Embryonic facial prominence (tissue), 1 donor: ENCODE measurements at regions not wholly inside any gene's neighbourhood (a gene's known extent, or its start where the extent isn't known, plus 50 kb on each side); places are given as distances from the start of the nearest gene placed in this dataset.
A peak's percentile ranks its signal among the peaks of the same experiment; 100 is the strongest.

Experiments
- DNase-seq: peaks from one replicate; pipeline ENCODE4 v3.0.0-alpha.2; 2016; ENCODE audit errors: extremely low spot score

DNA sequence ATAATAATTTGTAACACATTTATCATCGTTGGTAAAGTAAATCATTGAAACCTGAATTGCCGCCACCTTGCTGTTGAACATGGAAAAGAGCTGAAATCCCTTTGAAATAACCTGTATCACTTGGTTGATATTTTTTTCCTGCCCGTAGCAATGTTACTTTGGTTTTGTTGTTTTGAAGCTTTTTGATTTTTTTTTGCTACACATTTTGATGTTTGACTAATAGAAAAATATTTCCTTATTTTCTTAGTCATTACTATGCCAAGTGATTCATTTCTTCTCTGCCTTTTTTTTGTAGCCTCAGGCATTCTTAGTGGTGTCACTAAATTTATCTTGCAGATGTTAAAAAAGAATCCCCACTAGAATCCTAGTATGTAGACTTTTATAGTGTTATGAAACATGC, 235.1 kb upstream of the MEOX2 start:
- no peak for DNase-seq

DNA sequence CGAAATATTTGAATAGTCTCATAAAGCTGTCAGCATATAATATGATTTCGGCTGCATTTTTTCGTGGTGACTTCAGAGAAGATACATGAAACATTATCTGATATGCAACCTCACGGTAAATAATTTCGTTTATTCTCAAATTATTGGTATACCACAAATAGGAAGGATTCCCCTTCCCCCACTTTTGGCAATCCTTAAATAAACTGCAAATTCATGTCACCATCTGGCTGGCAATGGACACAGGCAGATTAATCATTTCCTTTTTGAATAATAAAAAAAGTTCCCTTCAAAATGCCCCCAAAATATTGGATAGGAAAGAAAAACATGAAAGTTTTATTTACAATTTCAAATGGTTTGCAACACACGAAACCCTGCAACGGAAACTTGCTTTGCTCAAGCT, 234.5 kb upstream of the MEOX2 start:
- no peak for DNase-seq

DNA sequence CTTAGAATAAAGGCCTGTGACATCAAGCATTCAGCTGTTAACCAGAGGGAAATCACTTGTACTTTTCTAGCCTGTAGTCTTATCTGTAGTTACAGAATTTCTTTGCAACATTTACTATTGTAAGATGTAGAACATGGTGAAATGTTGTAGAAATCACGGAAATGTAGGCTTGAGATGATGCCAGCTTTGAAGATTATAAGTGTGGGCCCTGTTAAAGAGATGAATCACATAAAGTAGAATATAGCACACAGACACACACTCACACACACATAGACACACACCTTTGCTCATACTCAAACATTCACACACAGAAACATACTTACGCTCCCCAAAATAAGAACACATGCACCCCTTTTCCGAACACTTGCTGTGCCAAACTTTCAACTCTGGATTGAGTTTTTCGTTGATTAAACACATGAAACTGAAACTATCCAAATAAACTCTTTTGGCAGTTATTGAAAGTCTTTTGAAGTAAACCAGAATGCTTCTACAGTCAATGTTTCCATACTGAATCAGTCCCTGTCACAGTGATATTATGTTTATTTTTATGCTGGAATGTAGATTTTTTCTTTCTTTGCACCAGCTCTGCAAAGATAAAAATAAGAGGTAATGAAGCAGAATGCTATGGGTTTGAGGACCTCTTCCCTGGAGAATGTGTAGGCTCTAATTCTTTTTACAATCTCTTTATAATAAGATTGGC, 230.3 kb upstream of the MEOX2 start:
- no peak for DNase-seq

DNA sequence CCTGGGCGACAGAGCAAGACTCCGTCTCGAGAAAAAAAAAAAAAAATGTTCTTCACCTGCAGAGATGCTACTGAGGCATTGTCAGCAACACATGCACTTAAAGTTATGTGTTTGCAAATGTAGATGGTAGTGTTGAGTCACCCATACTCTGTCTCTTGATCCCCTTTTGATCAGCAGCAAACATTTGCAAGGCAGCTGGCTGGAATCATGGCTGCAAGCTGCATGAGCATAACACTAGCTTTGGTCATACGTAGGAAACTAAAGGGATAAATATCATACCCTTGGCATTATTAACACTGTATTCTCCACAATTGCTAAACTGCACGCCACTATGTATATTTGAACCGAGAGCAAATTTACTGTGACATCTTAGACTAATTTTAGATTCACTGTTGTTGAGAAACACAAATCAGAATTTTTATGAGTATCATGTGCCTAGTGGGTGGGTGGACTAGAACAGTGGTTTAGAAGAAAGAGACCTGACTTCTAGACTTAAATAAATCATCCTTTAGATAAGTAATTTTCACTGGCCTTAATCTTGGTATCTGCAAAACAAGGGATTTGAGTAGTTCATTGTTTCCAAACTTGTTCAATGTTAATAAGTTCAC, 229.3 kb upstream of the MEOX2 start:
- no peak for DNase-seq

DNA sequence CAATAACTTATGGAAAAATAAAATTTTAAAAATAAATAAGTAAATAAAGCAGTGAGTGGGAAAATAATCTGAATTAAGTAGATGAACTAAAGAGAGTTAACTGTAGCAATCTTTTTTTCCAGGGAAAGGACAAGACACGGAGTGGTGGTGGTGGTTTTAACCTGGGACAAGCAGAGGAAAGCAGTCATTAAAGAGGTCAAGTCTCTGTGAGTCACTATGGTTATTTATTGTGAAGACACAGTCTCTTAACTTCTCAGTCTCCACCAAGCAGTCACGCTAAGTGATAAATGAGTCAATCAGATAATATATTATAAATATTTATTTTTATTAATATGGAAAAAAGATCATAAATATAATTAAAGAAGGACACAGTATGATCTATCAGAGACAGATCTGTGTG, 228.1 kb upstream of the MEOX2 start:
- no peak for DNase-seq

DNA sequence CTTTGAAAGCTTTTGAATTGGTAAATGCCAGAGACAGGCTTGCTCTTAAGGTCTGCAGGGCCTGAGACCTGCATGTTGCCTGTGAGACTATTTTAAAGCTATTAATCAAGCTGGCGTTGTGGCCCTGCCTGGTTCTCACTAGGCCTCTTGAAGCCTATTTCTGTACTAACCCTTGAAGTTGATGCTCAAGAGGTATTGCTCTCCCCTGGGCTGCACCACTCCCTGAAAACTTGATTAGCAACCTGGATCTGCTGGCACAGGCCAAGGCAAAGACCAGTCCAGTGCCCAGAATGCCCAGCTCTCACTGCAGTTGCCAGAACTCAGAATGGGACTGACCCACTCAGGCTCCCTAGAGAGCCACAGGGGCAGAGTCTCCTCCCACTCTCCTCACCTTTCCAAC, 220.0 kb upstream of the MEOX2 start:
- no peak for DNase-seq

DNA sequence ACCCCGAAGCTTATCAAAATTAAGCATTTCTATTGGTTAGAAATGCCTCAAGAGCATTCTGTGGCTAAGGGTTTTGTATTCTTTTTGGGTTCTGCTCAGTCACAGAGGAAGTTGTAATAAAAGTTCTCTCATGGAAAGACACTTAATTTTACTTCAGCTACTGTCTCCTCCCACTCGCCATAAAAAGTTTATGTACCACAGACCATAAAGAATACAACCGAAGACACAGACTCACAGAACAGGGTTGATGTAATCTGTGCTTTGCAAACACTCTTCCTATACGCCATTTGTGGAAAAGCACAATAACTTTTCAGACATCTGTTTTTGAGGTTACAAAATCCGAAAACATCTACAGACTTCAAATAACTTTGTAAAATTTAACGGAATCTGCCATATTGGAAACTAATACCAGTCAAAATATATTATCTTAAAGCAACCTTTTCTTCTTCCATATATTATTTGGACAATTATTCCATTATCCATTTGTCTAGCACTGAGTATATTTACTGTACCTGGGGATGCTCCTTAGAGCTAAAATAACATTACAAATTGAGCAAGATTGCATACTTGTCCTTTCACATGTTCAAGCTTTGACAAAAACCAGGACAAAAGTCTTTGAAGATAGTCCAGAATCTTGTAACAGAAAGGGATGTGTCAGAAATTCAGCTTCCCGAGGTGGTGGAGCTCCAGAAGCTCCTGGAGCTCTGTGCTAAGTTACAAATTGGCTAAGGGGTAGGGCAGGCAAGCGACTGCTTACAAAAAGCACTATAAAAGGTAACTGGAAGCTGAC, 219.0 kb upstream of the MEOX2 start:
- DNase-seq: no peak

DNA sequence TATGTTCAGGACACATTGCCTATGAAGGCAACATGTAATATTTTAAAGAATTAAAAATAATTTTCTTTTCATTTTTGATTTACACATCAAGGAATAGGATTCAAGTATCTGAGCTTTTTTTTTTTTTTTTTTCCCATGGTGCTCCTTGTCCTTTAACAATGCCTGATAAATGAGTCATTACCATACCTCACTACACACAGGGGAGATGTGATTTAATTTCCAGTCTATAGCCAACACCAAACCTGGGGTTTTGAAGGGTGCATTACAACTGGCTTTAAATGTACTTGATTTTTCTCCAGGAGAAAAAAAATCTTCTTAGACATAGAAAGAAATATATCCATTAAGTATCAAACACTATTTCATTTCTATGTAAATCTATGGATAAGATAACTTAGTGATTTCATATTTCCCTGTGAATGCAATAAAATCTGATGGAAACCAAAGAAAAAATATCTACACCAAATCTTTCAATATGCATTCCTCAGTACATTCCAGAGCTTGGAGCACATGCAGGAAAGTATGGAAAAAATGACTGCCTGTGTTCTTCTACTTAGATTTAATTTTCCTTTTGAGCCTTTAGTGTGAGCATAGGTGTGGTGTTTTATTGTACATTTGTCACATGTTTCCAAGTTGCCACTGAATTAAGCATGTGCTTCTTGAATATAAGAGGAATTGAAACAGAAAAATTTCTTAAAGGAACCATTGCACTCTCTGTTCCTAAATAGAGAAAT, 204.8 kb upstream of the MEOX2 start:
- peak; percentile 29 for DNase-seq

DNA sequence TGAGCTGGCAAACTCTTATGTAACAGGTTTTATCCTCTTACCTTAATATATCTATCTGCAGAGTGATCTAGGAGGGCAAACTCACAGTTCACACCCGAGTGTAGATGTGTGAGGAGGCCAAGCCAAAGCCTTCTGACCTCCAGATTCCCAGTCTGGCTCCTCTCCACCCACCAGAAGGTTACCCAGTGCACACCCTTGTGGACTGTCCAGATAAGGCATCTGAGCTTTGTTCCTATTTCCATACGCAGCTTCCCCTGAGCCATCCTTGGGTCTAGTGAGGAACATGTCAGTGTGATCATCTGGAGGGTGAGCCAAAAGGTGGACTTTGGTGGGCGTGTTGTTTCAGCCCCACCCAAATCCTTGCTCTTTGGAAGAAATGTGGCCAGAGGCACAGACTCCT, 203.0 kb upstream of the MEOX2 start:
- no peak for DNase-seq

DNA sequence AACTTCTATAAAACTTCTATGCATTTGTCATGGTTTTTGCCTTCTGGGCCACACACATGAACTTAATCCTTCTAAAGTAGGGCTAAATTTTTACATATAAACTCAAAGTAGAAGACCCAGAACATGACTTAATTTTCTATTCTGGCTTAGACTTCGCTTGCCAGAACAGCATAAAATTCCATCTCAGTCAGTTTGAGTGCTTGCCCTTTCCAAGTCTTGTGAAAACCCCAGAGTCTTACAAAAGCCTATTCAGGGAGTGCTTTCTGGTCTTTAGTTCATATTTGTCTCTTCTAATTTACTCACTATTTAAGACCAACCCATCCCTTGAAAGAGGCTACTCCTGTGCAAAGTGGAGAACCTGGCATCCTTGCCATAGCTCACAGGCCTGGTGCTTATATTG, 201.6 kb upstream of the MEOX2 start:
- DNase-seq: no peak

DNA sequence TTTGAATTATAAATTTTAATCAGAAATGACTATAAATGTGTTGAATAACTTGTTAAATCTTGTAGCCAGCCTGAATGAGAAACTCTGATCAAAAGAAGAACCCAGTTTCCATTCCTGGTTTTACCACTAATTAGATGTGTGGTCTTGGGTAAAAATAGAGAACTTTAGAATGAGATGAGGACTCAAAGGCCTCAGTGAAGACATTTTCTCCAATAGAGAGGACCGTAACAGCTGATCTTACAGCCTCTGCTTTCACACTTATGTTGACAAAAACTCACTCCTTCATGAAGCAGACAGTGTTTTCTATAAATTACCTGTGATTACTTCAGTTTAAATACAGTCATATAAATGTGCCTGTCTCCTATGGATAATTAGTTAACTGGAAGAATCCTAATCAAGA, 200.1 kb upstream of the MEOX2 start:
- no peak for DNase-seq

DNA sequence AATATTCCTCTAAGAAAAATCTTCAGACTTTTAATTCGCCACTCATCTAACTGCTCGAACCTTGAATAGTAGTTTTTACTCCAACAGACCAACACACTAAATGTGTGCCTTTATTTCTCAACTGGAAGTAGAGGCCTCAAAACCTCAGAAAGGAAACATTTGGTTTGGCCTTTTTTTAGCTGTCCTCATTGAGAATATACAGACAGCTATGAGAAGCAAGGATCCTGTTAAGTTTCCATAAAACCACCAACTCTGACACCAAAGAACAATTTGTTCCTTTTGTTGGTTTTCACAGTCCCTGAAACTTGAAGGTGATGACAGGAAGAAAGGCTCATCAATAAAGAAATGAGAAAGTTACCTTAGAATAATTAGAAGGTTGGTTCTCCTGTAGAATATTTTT, 199.2 kb upstream of the MEOX2 start:
- DNase-seq: no peak

DNA sequence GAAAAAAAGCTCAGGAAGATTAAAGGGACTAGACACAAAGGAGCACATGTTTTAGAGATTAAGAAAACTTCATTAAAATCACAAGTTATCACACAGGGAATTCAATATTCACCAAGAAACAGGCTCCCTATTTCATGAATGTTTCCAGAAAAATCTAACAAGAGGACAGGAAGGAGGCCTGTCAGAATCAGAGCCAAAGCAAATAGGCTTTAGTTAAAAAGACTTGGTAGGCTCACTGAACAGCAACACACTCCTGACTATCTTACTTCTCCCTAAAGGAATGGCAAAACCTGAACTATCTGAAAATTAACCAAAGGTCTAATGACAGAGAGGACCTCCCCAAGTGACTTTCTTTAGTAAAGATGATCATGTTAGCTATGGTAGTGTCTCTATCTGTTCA, 188.3 kb upstream of the MEOX2 start:
- DNase-seq: no peak

DNA sequence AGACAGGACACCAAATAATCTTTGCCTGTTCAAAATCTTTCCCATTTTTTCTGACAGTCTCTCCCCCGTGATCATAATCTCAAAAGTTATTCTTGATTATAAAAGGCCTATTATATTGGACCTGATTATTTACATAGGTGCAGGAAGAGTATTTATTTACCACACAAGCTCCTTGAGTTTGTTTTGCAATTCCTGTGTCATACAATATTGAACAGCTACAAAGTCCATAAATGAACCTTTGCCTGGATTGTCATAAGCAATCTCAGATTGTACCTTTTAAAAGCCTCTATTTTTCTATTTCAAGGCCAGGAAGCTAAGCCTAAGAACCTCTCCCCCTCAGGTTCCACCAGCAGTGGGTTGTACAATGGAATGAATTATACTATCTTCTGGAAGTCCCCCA, 183.9 kb upstream of the MEOX2 start:
- DNase-seq: no peak

DNA sequence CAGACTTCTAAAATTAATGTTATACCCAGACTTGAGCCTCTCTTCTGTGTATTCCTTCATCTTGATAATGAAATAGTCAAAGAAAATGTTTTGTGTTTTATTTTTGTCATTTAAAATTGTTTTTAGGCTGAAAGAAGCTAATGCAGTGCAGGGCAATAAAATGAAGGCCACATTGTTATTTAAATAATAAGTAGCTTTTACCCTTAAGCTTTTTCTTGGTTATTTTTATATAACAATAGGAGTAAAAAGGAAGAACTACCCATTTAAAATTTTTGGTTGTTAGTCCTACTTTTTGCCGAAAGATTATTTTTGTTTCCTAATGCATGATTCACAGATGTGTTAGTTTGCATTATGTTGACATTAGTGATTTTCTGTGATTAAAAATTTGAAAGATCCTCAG, 181.0 kb upstream of the MEOX2 start:
- no peak for DNase-seq

DNA sequence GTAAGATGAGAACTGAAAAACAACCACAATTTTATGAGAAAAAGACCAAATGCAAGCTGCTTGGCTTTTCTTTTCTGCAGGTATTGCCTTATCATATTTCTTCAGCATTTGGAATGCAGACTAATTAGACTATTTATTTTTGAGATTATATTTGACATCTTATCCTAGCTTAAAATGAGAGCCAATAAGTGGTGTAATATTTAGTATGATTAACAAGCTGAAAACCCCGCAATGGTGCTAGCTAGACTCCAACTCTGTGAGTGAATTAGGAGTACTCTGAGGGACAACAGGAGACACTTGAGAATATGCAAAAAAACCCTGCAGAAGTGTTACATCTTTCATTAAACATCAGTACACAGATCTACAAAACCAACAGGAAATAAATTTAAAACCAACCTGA, 180.3 kb upstream of the MEOX2 start:
- DNase-seq: no peak

DNA sequence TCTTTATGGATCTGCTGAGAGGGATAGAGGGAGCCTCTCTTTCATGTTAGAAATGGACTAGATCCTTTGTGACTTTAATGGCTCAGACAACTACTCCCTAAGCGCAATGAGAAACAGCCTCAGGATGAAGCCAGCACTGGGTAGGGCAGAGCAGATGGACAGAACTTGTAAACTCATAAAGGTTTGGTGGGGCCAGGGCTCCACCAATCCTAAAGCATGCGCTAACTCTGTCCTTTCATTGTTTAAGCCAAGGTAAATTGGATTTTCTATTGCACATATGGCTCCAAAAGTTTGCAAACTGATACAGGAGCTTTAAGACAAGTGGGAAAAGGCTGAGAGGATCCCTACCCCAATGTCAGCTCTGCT, 178.1 kb upstream of the MEOX2 start:
- no peak for DNase-seq

DNA sequence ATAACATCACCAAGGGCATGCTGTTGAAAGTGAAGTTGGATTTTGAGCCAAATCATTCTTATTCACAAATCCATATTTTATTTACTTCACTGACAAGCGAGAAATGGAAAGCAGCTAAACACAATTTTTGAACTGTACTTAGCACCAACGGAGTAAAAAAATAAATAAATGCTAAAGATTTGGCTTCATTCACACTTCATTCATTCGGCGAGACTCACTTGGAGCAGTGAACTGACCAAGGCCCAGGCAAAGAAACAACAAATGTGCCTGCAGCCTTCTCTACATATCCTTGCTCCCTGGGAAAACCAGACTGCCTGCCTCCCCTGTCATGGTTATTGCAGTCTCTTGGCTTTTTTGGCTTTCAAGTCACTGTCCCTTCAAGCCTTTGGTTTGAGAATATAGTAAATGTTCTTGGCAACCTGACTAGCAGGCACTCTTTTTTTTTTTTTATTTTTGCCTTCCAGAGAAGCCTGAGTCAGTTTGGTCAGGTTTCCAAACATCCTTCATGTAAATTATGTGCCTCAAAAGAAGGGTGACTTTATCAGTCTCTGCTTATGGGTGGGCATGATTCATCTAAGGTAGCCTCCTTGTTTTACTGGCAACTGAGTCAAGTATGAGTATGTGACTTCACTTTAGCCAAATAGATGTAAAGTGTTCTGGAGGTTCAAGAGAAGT, 177.6 kb upstream of the MEOX2 start:
- no peak for DNase-seq

DNA sequence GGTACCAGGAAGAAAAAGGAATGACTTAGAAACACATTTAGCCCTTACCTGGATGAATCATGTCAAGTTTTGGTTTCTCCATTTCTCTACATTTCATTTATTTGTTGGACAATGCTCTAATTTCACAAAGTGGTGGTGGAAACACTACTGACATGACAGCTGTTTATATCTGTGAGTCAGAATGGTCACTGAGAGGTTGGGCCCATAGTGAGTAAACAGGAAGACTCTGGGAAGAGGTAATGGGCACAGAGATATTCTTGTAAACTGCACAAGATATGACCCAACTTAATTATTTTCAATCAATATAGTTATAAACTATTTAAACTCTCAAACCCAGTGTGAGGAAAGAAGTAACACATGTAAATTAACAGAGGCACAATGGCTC, 176.3 kb upstream of the MEOX2 start:
- DNase-seq: no peak

DNA sequence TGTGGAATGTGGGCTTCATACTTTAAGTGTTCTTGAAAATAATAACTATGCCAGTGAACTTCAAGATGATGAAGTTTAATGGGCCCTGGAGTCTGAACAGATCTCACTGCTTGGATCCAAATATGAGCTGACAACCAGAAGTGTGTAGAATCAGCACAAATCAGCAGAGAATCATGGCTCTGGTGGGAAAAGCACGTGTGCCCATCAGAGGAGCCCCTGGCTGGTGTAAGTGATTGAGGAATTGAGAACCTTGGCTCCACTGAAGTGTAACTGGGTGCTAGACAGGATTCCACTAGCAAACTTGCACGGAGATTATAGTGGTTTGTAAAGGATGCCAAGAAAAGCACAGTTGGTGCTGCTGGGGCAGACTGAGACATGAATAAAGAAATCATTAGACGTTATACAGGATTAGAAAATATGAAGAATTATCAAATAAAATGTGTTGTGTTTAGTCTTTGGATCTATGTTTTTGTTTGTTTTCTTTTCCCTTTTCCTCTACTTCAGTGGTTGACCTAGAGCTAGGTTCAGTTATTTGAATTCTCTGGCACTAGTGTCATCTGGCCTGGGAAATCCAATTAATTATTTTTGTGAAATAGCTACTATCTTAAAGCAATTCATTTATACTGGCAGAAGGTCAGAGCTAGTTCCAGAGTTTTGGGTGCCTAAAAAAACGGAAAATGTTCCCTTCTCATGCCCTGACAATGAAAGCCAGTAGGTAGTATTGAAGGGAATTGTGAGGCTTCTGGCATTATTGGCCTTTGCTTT, 175.7 kb upstream of the MEOX2 start:
- no peak for DNase-seq

DNA sequence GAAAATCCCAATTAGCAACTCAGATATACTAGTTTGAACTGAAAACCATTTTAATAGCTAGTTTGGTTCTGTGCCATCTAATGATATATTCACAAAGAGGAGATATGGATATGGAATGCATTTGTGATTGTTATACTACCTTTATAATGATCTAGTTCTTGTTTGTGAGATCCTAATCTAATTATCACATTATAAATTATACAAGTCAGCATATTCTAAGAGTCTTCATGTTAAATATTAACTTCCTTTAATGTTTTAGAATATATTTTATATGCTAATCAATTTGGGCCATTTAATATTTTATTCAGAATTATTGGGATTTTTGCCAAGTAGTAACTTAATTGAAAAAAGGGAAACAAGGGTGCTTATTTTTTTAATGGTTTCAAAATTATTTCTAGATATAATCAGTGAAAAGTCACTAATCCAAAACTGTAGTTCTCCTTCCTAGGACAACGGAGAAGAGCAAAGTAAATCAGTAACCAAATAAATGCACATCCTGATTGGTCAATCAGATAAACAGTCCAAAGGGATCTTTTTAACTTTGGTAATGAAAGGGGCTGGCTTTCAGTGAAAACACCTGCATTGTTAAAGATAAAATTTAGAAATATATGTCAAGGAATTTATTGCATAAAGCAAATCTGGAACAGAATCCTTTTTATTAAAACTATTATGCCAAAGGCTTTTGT, 173.9 kb upstream of the MEOX2 start:
- no peak for DNase-seq
